Activated CD8-positive, alpha-beta memory T cell treated with anti-CD3 and anti-CD28 coated beads for 24 hours (primary cell): ENCODE measurements at regions not wholly inside any gene's neighbourhood (a gene's known extent, or its start where the extent isn't known, plus 50 kb on each side); places are given as distances from the start of the nearest gene placed in this dataset.
"Not testable (repeated sequence)": the region's sequence is repeated elsewhere in the genome, so short reads cannot be mapped to it uniquely, and the experiment has no call there.

Experiments
- DNase-seq: peaks from one replicate; pipeline ENCODE4 v3.0.0-alpha.2; 2020

DNA sequence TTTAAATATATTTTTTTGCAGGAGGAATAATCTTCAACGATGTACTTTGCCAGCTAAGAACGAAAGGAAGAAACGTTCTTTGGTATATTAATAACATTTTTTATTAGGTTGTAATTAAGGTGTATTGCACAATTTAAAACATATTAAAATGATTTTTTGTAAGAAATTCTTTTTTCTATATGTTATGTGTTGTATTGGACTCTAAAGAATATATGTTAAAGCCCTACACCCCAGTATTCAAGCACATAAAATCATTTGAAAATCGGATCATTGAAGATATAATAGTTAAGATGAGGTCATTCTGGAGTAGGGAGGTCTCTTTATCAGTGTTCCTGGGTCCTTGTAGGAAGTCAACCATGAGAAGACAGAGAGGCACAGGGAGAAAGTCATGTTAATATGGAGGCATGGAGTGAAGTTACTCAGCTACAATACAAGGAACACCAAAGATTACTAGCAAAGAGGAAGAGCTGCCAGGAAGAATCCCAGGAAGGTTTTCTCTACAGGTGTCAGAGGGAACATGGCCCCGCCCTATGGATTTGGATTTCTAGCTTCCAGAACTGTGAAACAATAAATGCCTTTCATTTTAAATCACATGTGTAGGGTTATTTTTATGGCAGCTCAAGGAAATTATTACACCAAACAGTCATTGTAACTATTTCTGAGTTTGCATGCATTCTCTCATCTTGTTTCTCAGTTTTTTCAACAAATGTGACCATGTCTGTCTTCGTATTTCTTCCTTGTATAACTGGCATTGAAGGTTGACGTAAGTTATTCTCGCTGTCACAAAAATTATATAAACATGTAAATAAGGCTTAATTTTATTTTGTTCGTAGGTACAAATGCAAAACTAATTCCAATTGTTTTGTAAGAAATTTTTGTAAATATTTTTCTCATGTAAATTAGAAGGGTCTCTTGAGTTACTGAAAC is 75.4 kb upstream of the VPREB1 start:
- DNase-seq: no peak

DNA sequence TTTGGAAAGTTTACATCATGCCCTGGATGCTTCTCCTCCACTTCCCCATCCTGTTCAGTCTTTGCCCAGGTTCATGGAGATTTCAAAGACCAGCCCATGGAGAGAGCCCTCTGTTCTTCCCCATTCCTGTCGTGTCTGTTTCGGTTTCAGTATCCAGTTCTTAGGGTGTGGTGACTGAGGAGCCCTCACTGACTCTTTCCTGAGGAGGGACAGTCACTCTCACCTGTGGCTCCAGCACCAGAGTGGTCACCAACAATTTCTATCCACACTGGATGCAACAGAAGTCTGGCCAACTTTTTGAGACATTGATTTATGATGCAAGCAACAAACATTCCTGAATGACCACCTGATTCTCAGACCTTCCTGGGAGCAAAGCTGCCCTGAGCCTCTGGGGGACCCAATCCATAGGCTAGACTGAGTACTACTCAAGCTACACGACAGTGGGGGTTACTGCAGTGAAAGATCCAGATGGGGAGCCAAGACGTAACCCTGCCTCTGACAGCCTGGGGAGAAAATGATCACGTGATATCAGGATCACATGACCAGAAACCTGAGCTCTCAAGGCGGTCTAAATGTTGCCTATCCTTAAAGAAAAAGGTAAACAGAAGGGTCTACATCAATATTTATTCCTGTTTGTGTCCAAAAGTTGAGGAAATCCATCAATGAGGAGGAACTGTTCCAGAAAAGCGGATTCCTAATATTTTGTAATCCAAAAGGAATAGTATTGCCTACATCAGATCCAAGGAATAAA is 76.2 kb upstream of the VPREB1 start:
- peak; percentile 64 for DNase-seq

DNA sequence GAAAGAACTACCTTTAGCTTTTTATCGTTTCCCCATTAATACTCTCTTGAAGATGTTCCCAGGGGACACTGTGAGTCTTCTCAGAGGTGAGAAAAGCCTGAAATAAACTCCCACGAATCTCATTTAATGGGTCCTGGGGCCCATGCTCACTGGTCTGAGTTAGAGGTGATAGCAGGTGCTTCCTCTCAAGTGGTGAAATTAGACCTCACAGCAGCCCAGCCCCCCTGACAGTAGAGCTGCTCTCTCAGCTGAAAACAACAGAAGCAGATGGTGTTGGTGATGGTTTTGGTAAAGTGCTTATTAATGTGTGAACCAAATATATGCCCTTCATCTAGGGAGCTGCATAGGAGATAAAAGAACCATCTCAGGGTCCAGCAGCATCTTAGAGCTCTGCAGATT is 76.8 kb upstream of the VPREB1 start:
- DNase-seq: no peak

DNA sequence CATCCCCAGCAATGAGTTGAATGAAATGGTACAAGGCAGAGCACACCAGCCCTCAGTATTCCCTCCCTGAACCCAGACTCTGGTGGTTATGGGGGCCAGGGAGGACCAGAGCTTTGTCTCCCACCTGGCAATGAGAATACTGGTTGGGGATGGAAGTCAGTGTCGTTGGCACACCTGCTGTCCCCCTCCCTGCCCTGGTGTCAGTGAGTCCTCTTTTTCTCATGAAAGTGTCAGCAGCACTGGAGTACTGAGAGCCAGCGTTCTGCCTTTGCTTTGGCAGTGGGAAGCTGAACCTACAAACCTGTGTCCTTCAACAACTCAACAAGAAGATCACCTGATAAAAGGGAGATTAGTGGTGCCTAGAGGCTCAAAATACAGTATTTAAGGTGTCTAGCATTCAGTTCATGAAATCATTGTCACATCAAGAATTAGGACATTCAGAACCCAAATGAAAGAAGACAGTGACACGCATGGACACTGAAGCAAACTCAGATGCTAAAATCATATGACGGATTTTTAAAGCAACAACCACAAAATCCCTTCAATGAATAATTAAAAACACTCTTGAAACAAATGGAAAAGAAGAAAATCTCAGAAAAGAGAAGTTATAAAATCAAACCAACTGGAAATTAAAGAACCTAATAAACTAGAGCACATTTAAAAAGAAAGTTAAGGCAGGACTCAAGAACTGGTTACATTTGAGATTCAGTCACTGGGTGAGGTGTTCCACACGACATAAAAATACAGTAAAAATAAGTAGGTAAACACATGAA is 77.5 kb upstream of the VPREB1 start:
- DNase-seq: no peak

DNA sequence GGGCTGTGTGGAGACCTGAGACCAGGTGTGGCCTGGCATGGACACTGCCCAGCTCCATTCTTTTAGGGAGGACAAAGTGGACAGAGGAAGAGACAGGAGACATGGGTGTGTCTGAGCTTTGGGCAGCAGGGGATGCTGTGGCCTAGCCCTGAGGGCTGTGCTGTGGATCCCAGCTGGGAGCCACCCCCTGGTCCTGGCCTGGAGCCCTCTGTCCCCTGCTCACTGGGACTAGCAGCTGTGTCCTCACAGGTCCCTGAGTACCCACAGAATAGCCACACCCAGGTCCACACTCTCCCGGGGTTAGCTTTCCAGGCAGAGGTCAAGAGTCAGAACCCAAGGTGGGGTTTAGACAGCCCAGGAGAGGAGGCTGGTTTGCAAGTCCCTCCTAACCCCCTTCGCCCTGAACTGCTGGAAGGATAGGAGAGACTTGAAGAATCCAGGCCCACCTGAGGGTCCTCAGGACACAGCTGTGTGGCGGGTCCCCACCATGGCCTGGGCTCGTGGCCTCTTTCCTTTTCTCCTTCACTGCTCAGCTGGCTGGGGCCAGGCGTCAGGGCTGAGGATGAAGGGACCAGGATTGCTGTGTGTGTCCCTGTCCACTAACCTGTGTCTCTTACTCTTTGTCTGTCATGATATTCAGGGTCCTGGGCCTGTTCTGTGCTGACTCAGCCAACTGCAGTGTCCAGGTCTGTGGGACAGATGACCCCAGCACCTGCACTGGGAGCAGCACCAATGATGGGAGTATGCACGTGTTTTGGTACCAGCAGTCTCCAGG is 78.5 kb upstream of the VPREB1 start:
- no peak for DNase-seq

DNA sequence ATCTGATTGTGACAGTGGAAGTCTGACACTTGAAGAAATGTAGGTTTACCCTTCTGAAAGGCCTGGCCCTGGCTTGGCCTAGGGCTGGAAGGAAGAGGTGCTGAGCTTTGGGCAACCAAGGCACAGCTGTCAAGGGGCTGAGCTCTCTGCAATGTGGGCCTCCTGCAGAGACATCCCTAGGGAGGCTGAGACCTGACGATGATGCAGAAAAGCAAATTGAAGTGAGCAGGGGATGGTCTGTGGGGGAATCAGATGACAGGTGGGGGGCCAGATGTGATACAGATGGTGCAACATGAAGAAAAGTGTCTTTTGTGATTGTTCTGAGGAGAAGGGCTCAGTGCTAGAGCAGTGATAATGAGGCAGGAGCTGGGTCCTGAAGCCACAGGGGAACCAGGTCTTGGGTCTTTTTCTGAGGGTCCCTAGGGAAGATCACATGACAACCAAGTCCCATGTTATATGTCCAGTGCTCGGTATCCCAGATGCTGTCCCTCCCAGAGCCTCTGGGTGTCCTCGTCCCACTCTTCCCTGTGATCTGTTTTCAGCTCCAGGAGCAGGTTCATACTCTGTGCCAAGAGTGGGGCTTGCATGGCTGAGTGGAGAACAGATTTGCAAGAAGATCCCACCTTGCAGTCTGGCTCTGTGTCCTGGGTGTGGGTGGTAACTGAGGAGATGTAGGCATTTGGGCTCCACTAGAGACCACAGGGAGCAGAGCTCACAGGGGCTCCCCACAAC is 79.9 kb upstream of the VPREB1 start:
- no peak for DNase-seq

DNA sequence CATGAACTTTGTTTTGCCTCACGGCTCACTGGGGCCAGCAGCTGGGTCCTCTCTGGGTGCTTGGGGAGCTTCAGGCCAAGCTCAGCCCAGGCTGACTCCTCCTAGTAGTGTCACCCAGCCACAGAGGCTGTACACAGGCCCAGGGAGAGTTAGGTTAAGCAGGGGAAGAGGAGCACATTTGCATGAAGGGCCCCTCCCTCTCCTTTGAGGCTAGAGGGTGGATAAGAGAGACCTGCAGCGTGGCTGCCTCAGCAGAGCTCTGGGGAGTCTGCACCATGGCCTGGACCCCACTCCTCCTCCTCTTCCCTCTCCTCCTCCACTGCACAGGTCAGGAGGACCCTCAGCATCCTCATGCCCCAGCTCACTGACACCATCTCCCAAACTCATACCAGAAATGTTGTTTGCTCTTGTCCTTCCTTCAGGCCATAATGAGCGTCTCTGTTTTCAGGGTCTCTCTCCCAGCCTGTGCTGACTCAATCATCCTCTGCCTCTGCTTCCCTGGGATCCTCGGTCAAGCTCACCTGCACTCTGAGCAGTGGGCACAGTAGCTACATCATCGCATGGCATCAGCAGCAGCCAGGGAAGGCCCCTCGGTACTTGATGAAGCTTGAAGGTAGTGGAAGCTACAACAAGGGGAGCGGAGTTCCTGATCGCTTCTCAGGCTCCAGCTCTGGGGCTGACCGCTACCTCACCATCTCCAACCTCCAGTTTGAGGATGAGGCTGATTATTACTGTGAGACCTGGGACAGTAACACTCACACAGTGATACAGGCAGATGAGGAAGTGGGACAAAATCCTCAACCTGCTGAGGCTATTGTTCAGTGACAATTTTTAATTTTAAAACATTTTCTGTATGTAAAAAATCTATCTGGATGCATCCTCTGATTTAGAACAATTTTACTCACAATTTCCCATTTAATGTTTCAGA is 82.4 kb upstream of the VPREB1 start:
- no peak for DNase-seq

DNA sequence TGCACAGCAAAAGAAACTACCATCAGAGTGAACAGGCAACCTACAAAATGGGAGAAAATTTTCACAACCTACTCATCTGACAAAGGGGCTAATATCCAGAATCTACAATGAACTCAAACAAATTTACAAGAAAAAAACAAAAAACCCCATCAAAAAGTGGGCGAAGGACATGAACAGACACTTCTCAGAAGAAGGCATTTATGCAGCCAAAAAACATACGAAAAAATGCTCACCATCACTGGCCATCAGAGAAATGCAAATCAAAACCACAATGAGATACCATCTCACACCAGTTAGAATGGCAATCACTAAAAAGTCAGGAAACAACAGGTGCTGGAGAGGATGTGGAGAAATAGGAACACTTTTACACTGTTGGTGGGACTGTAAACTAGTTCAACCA is 83.8 kb upstream of the VPREB1 start:
- not testable (repeated sequence) for DNase-seq

DNA sequence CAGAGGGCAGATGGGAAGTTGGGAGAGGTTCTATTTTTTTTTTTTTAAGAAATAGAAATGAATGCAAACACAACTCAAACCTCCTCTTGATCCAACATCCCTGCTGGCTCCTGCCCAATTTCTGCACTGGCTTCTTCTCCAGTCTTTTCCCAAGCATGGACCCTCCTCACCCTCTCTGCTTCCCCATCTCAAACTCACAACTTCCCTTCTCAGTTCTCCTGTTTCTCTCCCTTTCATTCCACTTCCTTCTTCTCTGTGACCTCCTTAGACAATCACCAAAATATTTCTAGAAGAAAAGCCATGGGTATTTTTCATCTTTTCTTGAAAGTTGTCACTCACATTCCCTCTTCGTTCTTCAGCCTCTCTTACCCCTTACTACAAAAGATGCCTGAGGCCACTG is 85.2 kb upstream of the VPREB1 start:
- DNase-seq: no peak

DNA sequence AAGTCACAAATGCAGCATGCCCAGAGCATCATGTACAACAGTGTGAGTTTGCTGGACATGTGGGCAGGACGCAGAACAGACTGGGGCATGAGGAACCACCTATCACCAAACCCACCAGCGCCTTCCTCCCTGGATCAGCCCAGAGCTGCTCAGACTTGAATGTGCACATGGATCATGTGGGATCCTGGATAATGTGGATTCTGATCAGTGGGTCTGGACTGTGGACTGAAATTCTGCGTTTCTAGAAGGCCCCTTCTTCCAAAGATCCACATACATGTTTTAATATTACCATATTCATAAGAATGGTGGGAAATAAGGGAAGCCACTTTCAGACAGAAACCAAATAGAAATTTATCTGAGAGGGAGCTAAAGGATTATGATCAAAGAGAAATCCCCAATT is 85.6 kb upstream of the VPREB1 start:
- no peak for DNase-seq

DNA sequence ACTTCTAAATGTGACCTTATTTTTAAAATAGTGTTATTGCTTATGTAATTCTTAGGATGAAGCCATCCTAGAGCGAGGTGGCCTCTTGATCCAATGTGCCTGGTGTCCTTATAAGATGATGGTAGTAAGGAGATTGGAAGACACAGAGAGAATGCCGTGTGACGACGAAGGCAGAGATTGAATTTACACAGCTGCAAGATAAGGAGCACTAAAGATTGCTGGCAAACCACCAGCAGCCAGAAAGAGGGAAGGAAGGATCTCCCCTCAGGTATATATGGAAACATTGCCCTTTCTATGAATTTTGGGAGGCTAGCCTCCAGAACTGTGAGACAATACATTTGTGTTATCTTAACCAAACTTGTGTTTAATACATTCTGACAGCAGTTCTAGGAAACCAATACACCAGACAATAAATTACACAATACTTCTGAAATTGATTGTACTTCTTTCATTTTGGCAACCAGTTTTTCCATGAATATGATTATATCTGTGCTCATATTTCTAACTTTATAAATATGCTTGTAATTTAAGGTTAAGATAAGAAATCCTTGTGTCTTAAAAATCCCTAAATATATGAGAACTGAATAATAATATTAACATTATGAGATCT is 86.3 kb upstream of the VPREB1 start:
- no peak for DNase-seq

DNA sequence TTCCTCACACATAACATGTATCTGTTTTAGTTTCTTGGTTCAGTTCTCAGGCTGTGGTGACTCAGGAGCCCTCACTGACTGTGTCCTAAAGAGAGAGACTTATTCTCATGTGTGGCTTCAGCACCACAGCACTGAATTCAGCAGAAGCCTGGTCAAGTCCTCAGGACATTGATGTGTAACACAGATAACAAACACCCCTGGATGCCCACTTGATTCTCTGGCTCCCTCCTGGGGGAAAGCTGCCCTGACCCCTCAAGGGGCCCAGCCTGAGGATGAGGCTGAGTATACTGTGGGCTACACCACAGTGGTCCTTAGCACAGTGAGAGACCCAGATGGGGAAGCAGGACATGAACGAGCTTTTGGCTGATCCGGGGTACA is 87.2 kb upstream of the VPREB1 start:
- no peak for DNase-seq

DNA sequence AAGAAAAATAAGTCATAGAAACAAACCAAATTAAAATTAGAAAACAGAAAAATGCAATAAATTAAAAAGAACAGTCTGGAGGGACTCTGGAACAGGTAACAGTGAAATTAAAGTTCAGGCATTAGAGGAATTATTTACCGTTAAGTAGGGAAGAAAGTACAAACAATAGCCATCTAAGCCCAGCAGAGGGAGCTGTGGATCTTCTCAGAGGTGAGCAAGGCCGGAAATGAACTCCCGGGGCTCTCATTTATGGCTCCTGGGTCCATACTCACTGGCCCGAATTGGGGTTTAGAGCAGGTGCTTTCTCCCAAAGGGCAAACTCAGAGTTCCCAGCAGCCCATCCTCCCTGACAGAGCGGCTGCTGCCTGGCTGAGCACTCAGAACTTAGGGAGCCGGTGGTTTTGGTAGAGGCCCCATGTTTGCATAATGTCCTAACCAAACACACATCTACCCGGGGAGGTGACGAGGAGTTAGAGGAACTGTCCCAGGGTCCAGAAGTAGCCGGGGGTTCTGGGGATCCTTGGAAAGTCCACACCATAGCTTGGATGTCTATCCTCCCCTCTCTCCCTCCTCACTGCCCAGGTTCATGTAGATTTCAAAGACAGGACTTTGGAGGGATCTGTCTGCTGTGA is 87.8 kb upstream of the VPREB1 start:
- DNase-seq: peak; percentile 79

DNA sequence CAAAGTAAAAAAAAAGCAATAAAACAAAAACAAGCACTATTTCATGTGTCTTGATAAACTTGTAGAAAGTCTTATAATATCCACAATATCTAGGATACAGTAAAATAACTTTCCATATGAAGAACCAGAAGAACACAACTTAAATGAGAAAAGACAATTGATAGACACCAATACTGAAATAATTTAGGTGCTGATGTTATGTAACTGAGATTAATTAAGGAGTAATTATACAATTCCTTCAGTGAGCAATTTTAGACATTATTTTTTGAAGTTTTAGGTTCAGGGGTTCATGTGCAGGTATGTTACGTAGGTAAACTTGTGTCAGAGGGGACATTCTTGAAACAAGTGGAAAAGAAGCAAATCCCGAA is 88.3 kb upstream of the VPREB1 start:
- no peak for DNase-seq

DNA sequence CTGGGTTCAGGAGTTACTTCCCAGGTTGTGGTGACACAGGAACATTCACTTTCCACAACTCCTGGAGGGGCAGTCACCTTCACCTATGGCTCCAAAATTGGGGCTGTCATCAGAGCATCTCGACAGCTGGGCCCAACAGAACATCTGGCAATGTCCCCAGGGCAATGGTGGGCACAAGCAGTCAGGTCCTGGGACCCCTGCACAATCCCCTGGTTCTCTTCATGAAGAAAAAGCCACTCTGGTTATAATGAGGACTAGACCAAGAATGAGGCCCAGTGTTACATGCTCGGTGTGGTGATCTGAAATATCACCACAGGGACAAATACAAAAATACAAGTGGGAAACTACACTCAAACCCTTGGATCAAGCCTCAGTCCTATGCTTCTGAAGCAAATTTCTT is 89.0 kb upstream of the VPREB1 start:
- no peak for DNase-seq

DNA sequence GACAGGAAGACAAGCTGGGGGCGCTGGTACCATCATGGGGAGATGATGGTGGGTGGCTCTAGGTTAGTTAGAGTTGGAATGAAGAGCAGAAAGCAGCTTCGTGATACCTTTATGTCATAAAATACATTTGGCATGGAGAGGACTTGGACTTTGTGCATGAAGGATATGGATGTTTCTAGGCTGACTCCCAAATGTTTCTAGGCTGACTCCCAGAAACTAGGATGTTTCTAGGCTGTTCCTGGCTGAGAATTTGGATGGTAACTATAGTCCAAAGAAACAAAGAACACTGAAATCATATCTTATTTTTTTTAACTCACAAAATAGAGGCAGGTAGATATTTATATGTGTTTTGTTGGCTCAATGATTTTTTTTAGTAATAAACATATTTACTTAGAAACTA is 89.4 kb upstream of the VPREB1 start:
- DNase-seq: no peak

DNA sequence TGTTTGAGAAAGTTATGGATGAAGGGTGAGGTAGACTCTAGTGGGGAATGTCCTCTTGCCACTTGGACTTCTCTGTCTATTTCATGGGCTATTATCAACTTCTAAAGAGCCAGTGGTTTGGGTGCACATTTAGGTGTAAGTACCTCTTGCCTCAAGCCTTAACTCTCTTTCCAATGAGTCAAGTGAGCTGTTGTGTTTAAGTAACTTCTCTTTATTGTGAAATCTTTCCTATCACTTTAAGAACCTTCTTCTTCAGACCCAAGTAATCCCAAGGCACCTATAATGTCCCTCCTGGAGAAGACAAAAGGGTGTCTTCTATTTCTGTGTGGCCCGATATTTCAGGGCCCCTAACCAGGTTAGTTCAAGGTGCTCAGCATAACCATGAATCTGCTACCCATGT is 90.5 kb upstream of the VPREB1 start:
- no peak for DNase-seq

DNA sequence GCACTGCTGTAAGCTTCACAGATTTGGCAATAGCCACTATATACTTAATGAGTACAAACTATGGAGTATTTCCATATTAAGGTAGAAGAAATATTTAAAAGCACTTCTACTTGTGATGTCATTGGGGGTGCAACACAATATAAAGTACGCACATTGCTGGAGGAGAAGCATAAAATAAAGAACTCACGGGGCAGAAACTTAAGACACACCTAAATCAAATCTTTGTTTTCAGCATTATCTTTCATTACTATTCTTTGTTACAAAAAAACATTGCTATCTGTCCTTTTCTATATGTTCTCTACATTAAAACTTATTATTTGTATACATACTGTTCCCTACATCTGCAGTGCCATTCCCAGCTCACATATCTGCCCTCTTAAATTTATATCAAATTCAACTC is 93.3 kb upstream of the VPREB1 start:
- DNase-seq: no peak

DNA sequence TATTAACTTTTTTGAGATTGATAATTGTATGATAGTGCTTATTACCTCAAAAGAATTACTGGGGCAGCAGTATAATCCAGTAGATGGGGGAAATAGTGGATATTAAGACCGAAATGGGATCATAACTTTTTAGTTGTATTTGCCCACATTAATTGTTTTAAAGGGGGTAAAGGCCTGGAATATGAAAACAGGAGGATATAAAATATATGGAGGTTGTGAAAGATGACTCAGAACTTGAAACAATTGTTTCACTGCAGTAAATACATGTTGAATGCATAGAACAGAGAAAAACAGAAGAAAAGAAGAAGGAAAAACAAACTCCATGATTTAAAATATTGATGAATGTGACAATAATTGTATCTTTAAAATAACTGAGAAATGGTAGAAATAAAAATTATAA is 94.1 kb upstream of the VPREB1 start:
- no peak for DNase-seq

DNA sequence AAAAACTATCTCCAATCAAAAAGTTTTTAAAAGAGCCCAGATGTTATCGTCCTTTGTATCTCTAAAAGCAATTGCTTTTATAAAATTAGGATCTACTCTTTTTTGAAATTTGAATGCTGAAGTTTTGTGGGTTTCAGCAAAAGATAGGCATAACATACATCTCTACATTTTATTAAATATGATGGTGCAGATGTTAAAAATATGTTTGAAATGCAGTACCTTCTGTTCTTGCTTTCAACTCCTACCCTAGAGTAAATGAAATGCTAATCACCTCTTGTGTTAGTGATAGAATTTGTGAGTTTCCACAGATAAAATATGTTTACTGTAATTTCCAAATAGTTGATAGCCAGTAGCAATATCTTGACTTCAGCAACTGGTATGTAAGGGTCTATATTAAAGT is 95.7 kb upstream of the VPREB1 start:
- DNase-seq: no peak
